GM12873 (cell line): ENCODE measurements at regions not wholly inside any gene's neighbourhood (a gene's known extent, or its start where the extent isn't known, plus 50 kb on each side); places are given as distances from the start of the nearest gene placed in this dataset.

Experiments used
- TF ChIP-seq, protein P1 (sequence below): IDR thresholded peaks from 2 replicates; pipeline ENCODE4 v1.5.1; 2012; ENCODE audit warnings: low read depth, mild to moderate bottlenecking, moderate library complexity, low read length, control low read depth; ENCODE audit not compliant: insufficient read depth; ENCODE audit errors: missing control alignments

DNA sequence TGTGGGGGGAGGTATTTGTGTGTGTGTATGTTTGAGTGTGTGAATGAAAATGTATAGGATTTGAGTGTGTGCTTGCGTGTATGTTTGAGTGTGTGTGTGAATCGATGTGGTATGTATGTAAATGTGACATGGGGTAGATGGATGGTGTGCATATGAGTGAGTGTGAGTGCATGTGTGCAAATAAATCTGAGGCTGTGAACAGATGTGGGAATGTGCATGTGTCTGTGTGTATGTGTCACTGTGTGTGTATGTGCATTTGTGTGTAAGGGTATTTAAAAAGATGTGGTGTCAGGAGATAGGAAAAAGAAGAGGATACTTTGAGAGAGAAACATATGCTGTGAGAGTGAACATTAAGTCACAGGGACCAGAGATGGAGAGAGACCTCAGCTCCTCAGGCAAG is 539.6 kb downstream of the MED13L start:
- TF ChIP-seq, protein P1, sequence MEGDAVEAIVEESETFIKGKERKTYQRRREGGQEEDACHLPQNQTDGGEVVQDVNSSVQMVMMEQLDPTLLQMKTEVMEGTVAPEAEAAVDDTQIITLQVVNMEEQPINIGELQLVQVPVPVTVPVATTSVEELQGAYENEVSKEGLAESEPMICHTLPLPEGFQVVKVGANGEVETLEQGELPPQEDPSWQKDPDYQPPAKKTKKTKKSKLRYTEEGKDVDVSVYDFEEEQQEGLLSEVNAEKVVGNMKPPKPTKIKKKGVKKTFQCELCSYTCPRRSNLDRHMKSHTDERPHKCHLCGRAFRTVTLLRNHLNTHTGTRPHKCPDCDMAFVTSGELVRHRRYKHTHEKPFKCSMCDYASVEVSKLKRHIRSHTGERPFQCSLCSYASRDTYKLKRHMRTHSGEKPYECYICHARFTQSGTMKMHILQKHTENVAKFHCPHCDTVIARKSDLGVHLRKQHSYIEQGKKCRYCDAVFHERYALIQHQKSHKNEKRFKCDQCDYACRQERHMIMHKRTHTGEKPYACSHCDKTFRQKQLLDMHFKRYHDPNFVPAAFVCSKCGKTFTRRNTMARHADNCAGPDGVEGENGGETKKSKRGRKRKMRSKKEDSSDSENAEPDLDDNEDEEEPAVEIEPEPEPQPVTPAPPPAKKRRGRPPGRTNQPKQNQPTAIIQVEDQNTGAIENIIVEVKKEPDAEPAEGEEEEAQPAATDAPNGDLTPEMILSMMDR = no peak

DNA sequence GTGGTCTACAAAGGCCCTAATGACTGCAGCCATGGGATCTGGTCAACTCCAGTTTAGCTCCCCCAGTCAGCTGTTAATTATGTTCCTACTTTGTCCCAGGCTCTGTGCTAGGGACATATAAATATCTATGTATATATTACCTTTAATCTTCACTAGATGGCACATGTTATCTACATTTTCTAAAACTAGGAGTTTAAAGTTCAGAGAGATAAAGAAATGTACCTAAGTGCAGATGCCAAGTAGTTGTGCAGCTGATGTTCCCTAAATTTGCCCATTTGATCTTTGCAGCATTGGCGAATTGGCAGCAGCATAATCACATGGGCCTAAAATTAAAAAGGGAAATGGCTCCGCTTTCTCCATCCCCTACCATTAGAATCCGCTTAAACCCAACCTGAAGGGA is 541.1 kb downstream of the MED13L start:
- TF ChIP-seq, protein P1 = no peak

DNA sequence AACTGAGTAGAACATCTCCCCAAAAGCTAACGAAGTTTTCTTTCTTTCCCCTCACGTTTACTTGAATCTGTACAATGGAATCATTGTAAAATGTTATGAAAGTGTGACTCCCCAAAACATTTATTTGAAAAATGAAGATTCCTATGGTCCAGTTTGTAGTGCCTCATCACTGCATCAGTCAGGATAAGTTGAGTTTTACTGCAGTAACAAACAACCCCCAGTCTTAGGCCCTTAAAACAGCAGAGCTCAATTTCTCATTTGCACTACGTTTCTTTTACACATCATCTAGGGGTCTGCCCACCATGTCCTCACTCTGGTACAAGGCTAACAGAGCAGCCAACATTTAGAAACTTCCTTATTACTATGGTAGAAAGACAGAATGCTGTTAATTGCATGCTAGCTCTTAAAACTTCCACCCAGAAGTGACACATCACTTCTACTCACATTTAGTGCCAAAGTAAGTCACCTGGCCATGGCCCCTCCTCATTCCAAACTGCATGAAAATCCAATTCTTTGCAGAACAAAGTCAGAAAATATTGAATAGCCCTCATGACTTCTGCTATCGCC is 546.4 kb downstream of the MED13L start:
- TF ChIP-seq, protein P1 = no peak

DNA sequence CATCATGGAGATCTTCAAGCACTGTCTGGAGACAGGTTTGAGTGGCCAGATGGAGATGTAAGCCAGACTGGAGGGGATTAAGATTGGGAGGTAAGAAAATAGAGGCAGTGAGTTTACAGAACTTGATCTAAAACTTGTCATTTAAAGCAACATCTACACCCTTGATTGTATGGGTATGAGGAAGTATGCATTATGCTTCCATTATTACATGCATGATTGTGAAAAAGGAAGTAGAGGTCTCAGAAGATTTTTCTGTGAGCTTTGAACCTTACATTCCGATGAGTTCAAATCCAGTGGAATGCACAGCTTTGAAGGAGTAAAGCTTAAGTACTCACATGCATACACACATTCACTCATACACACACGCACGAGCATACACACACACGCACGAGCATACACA is 550.8 kb downstream of the MED13L start:
- TF ChIP-seq, protein P1 = no peak

DNA sequence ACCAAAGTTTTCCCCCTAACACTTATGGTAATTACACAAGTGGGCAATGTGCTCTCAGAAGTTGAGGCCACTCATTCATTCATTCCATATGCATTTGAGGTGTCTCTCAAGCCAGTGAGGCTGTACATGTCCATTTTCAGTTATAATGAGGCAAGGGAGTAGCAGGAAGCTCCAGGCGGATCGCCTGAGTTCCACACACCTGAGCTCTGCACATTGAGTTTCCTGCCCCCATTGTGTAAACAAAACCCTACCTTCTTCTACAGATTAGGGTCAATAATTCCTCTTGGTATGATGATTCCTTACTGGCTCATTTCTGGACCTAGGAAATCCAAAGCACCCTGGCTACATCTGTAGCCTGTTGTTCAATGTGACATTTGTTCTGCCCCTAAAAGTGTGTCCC is 555.3 kb downstream of the MED13L start:
- TF ChIP-seq, protein P1 = no peak

DNA sequence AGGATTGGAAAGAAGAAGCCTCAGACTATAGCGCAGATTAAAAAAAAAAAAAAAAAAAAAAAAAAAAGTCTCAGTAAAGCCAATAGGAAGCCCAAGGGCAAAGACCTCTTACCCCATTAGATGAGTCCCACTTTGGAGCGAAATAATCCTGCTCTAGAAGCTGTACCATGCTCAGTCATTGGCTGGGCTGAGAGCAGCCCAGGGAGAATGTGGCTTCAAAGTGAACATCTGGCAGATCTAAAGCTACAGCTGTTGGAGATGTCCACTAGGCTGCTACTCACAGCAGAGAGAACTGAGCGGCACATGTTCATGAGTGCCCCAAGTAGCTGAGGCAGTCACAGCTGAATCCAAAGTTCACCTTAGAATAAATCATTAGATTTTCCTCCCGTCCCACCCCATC is 560.9 kb downstream of the MED13L start:
- TF ChIP-seq, protein P1 = no peak

DNA sequence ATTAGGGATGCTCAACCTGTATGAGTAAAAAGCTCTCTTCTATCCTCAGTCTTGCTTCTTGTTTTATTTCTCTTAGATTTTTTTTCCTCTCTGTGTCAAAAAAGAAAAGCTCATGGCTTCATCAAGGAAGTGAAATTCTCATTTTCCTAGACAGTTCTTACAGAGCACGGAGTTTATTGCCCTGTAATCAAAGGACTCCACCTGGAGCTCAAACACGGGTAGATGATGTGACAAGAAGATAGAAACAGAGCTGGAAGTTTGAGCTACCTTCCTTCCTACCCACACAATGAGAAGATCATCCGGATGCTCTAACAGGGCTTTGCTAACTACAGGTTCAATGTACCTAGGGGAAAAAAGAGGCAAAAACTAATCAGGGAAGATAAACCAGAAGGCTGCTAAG is 564.8 kb downstream of the MED13L start:
- TF ChIP-seq, protein P1 = no peak
